HFF-Myc (cell line): ENCODE measurements at regions not wholly inside any gene's neighbourhood (a gene's known extent, or its start where the extent isn't known, plus 50 kb on each side); places are given as distances from the start of the nearest gene placed in this dataset.

Source experiments
- DNase-seq: peaks from one replicate; pipeline ENCODE4 v3.0.0-alpha.2; 2011; ENCODE audit warnings: low read depth; ENCODE audit errors: extremely low read depth
- H3K4me3 ChIP-seq: replicated peaks from 2 replicates; pipeline ENCODE4 v1.5.1; 2011; ENCODE audit warnings: low read depth, mild to moderate bottlenecking, control low read depth, low read length
- CTCF ChIP-seq: IDR thresholded peaks from 2 replicates; pipeline ENCODE4 v1.5.1; 2012; ENCODE audit warnings: mild to moderate bottlenecking, low read depth, low read length, control low read depth; ENCODE audit errors: missing control alignments

DNA sequence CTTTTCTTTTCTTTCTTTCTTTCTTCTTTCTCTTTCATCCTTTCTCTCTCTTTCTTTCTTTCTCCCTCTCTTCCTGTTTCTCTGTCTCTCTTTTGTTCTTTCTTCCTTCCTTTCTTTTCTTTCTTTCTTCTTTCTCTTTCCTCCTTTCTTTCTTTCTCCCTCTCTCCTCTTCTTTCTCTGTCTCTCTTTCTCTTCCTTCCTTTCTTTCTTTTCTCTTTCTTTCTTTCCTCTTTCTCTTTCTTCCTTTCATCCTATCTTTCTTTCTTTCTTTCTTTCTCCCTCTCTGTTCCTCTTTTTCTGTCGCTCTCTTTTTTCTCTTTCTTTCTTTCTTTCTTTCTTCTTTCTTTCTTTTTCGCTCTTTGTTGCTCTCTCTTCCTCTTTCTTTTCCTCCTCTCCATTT is 1149.2 kb upstream of the AUTS2 start:
- no peak for DNase-seq
- H3K4me3 ChIP-seq = no peak overlapping the region
- no peak for TF ChIP-seq CTCF

- TF ChIP-seq CTCF = no peak
Observed at GRCh38 chr7:68449816-68450215, 1148.5 kb upstream of the AUTS2 start.

DNA sequence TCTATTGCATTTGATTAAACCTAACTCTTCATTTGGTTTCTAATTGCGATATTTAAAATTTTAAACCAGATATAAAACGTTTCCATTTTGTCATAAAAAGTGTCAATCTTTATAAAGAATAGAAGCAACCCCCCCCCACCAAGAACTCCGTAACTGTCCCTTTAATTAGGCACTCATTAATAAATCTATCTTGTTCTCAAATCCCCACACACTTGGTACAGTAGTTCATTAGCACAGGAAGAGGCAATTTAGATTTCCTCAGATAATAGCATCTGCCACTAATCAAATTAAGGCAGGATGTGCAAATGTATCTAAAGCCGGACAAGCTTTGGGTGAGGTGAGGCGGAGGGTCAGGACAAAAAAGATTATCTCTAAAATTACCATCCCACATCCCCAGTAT is 1143.3 kb upstream of the AUTS2 start:
- no peak for TF ChIP-seq CTCF
- no peak overlapping the region for H3K4me3 ChIP-seq
- DNase-seq = no peak

More at GRCh38 chr7:68449816-68450215, 1148.5 kb upstream of the AUTS2 start:
- H3K4me3 ChIP-seq = no peak overlapping the region
- no peak for DNase-seq

- no peak for DNase-seq
- H3K4me3 ChIP-seq = no peak overlapping the region
- TF ChIP-seq CTCF = no peak
Observed at GRCh38 chr7:68456469-68456868, 1141.8 kb upstream of the AUTS2 start.

- no peak overlapping the region for H3K4me3 ChIP-seq
- no peak for DNase-seq
- no peak for TF ChIP-seq CTCF
Observed at GRCh38 chr7:68457481-68457880, 1140.8 kb upstream of the AUTS2 start.

GRCh38 chr7:68458010-68458908 is 1140.0 kb upstream of the AUTS2 start:
- DNase-seq = no peak
- TF ChIP-seq CTCF = no peak
- H3K4me3 ChIP-seq = no peak overlapping the region

DNA sequence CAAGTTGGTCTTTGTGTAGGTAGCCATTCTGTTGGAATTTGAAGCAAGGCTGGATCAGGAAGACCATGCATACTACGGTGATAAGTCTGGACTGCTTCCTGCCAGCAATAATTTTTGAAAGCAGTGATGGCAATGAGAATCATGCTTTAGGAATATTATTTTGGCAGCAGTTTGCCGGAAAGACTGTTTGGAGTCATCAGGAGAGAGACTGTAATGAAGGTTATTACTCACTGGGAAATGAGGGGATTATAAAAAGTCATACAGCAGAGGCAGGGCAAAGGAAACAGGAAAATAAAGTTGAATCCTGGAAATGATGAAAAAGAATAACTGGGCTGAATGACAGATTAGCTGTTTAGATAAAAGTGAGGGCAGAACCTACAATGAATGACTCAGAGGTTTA is 1136.8 kb upstream of the AUTS2 start:
- DNase-seq = no peak
- TF ChIP-seq CTCF = no peak
- H3K4me3 ChIP-seq = no peak overlapping the region
